ENCODE measurements at regions not wholly inside any gene's neighbourhood (a gene's known extent, or its start where the extent isn't known, plus 50 kb on each side); places are given as distances from the start of the nearest gene placed in this dataset.

DNA sequence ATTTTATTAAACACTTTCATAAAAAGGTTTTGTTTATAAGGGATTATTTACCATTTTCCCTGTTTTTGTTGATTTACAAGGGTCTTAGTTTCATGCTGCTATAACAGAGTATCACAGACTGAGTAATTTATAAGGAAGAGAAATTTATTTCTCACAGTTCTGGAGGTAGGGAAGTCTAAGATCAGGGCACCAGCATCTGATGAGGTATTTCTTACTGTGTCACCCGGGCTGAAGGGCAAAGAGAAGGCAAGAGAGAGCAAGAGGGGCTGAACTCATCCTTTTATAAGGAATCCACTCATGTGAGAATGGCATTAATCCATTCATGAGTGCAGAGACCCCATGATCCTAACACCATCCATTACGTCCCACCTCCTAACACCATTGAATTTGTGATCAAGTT is 160.0 kb upstream of the SLC39A10 start:
- Histone ChIP-seq H3K36me3 (ENCODE audit: control insufficient read depth, insufficient read depth, low read length) (no peaks in the 10 kb centered on the region), H3K27me3 (replicated peaks; ENCODE audit: control insufficient read depth, insufficient read depth, low read length) (no peaks in the 10 kb centered on the region), H3K4me1 (no peaks in the 10 kb centered on the region), H3K9me3 (no peaks in the 10 kb centered on the region), H3K4me3 (ENCODE audit: low read depth, low read length) (no peak overlapping the region)
- DNase-seq: no peak
- Mint-ChIP-seq H3K4me1 (ENCODE audit: low read depth, unreplicated experiment) (no peaks in the 10 kb centered on the region), H3K9me3 (ENCODE audit: unreplicated experiment) (no peaks in the 10 kb centered on the region), H3K36me3 (ENCODE audit: insufficient read depth, unreplicated experiment) (no peaks in the 10 kb centered on the region), H3K27ac (ENCODE audit: unreplicated experiment) (no peak overlapping the region), H3K27me3 (ENCODE audit: insufficient read depth, unreplicated experiment) (peaks cover 4% of the 10 kb centered on the region), H3K4me3 (ENCODE audit: unreplicated experiment) (no peak overlapping the region)
- TF ChIP-seq, protein P1, sequence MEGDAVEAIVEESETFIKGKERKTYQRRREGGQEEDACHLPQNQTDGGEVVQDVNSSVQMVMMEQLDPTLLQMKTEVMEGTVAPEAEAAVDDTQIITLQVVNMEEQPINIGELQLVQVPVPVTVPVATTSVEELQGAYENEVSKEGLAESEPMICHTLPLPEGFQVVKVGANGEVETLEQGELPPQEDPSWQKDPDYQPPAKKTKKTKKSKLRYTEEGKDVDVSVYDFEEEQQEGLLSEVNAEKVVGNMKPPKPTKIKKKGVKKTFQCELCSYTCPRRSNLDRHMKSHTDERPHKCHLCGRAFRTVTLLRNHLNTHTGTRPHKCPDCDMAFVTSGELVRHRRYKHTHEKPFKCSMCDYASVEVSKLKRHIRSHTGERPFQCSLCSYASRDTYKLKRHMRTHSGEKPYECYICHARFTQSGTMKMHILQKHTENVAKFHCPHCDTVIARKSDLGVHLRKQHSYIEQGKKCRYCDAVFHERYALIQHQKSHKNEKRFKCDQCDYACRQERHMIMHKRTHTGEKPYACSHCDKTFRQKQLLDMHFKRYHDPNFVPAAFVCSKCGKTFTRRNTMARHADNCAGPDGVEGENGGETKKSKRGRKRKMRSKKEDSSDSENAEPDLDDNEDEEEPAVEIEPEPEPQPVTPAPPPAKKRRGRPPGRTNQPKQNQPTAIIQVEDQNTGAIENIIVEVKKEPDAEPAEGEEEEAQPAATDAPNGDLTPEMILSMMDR (IDR thresholded peaks at IDR 0.05; ENCODE audit: insufficient read depth in 1 of 2, low read depth in 1 of 2, low read length in 1 of 2, severe bottlenecking in 1 of 2, unreplicated experiment in 1 of 2): no peak
- intact Hi-C loops (cut with micrococcal nuclease; ENCODE audit: unreplicated experiment): no loop called here
- BruUV-seq (replicated peaks): no TSS peak
- ChIA-PET CTCF (no interaction called here), POLR2A (no interaction called here)

DNA sequence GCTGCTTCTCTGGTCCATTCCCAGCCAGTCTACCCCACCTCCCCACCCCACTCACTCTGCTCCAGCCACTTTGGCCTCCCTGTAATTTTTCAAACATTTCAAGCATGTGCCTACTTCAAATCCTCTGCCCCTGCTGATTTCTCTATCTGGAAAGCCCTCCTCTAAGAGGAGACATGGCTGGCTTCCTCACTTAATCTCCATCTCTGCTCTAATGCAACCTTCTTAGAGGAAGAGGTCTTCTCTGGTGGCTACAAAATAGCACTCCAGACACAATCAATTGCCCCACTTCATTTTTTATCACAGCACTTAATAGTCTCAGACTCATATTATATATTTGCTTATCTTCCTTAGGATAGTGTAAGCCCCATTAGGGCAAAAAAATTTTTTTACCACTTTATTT is 161.1 kb upstream of the SLC39A10 start:
- H3K9me3 Mint-ChIP-seq (ENCODE audit: unreplicated experiment): no peaks in the 10 kb centered on the region
- ChIA-PET POLR2A (no interaction called here), CTCF (no interaction called here)
- no peak overlapping the region for H3K27ac Mint-ChIP-seq (ENCODE audit: unreplicated experiment)
- TF ChIP-seq, protein P1 (IDR thresholded peaks at IDR 0.05; ENCODE audit: insufficient read depth in 1 of 2, low read depth in 1 of 2, low read length in 1 of 2, severe bottlenecking in 1 of 2, unreplicated experiment in 1 of 2): no peak
- H3K27me3 Mint-ChIP-seq (ENCODE audit: insufficient read depth, unreplicated experiment): peaks cover 4% of the 10 kb centered on the region
- H3K27me3 ChIP-seq (replicated peaks; ENCODE audit: control insufficient read depth, insufficient read depth, low read length): no peaks in the 10 kb centered on the region
- H3K4me3 ChIP-seq (ENCODE audit: low read depth, low read length): no peak overlapping the region
- no peaks in the 10 kb centered on the region for H3K36me3 Mint-ChIP-seq (ENCODE audit: insufficient read depth, unreplicated experiment)
- no peak for DNase-seq
- BruUV-seq (replicated peaks): no TSS peak
- intact Hi-C loops (cut with micrococcal nuclease; ENCODE audit: unreplicated experiment): no loop called here
- H3K9me3 ChIP-seq: no peaks in the 10 kb centered on the region
- H3K4me1 ChIP-seq: no peaks in the 10 kb centered on the region
- H3K36me3 ChIP-seq (ENCODE audit: control insufficient read depth, insufficient read depth, low read length): no peaks in the 10 kb centered on the region
- no peaks in the 10 kb centered on the region for H3K4me1 Mint-ChIP-seq (ENCODE audit: low read depth, unreplicated experiment)
- H3K4me3 Mint-ChIP-seq (ENCODE audit: unreplicated experiment): no peak overlapping the region

DNA sequence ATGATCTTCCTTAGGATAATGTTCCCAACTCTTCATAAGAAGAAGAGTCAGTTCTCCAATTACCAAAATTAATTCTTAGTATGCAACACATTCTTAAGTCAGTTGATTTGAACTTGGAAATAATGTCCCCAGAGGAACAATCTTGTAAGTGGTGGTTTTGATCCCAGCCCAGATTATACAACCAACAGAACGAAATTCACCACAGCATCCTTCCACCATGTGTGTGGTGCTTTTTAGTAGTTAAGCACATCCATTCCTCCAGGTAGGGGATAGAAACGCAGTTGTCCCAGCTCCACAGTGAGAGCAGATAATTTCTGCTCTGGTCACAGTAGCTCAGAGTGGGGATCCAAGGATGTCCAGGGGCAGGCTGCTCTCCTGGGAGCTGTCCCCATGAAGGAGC is 161.7 kb upstream of the SLC39A10 start:
- Histone ChIP-seq H3K27me3 (replicated peaks; ENCODE audit: control insufficient read depth, insufficient read depth, low read length) (no peaks in the 10 kb centered on the region), H3K9me3 (no peaks in the 10 kb centered on the region), H3K4me3 (ENCODE audit: low read depth, low read length) (no peak overlapping the region), H3K36me3 (ENCODE audit: control insufficient read depth, insufficient read depth, low read length) (no peaks in the 10 kb centered on the region), H3K4me1 (no peaks in the 10 kb centered on the region)
- POLR2A ChIA-PET: no interaction called here
- BruUV-seq (replicated peaks): no TSS peak
- no peaks in the 10 kb centered on the region for H3K4me1 Mint-ChIP-seq (ENCODE audit: low read depth, unreplicated experiment)
- DNase-seq: no peak
- H3K4me3 Mint-ChIP-seq (ENCODE audit: unreplicated experiment): no peak overlapping the region
- H3K27me3 Mint-ChIP-seq (ENCODE audit: insufficient read depth, unreplicated experiment): peaks cover 4% of the 10 kb centered on the region
- H3K27ac Mint-ChIP-seq (ENCODE audit: unreplicated experiment): no peak overlapping the region
- no peaks in the 10 kb centered on the region for H3K36me3 Mint-ChIP-seq (ENCODE audit: insufficient read depth, unreplicated experiment)
- CTCF ChIA-PET: no interaction called here
- intact Hi-C loops (cut with micrococcal nuclease; ENCODE audit: unreplicated experiment): no loop called here
- H3K9me3 Mint-ChIP-seq (ENCODE audit: unreplicated experiment): no peaks in the 10 kb centered on the region
- TF ChIP-seq, protein P1 (IDR thresholded peaks at IDR 0.05; ENCODE audit: insufficient read depth in 1 of 2, low read depth in 1 of 2, low read length in 1 of 2, severe bottlenecking in 1 of 2, unreplicated experiment in 1 of 2): no peak
